IPS-15b (cell line): ENCODE measurements at regions not wholly inside any gene's neighbourhood (a gene's known extent, or its start where the extent isn't known, plus 50 kb on each side); places are given as distances from the start of the nearest gene placed in this dataset.

Source experiments
- H3K27me3 ChIP-seq: one replicate; pipeline ENCODE4 v1.6.1; 2013; ENCODE audit warnings: low read length; ENCODE audit not compliant: control insufficient read depth, insufficient read depth
- H3K36me3 ChIP-seq: one replicate; pipeline ENCODE4 v1.6.1; 2013; ENCODE audit warnings: low read length; ENCODE audit not compliant: control insufficient read depth, insufficient read depth
- H3K4me1 ChIP-seq: one replicate; pipeline ENCODE4 v1.6.1; 2013; ENCODE audit warnings: mild to moderate bottlenecking, low read length; ENCODE audit not compliant: control insufficient read depth, insufficient read depth
- H3K4me3 ChIP-seq: one replicate; pipeline ENCODE4 v1.5.1; 2013; ENCODE audit warnings: low read depth, low read length
- H3K9ac ChIP-seq: one replicate; pipeline ENCODE4 v1.6.1; 2013; ENCODE audit warnings: low read depth, mild to moderate bottlenecking, low read length
- H3K9me3 ChIP-seq: one replicate; pipeline ENCODE4 v1.6.1; 2013; ENCODE audit warnings: mild to moderate bottlenecking, low read length; ENCODE audit not compliant: control insufficient read depth, insufficient read depth

DNA sequence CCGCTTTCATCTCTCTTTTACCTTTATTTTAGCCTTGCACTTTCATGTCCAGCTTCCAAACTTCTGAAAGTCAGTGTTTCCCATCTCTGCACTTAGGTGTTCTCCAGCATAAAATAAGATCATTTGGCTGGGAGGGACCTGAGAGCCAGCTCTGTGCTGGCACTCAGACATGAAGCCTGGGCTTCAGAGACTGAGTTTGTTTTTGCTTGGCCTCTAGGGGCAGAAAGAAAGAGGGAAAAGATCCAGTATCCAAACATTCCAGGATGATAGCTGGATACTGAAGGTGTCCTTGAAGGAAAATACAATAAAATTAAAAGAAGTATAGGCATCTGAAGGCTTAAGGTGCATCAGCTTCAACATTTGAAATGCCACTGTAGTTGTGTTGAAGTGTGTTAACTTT, 202.4 kb upstream of the ZIC3 start:
- Histone ChIP-seq H3K4me1 (no peaks in the 10 kb centered on the region), H3K4me3 (no peak overlapping the region), H3K27me3 (no peaks in the 10 kb centered on the region), H3K36me3 (no peaks in the 10 kb centered on the region), H3K9me3 (no peaks in the 10 kb centered on the region), H3K9ac (no peak overlapping the region)

DNA sequence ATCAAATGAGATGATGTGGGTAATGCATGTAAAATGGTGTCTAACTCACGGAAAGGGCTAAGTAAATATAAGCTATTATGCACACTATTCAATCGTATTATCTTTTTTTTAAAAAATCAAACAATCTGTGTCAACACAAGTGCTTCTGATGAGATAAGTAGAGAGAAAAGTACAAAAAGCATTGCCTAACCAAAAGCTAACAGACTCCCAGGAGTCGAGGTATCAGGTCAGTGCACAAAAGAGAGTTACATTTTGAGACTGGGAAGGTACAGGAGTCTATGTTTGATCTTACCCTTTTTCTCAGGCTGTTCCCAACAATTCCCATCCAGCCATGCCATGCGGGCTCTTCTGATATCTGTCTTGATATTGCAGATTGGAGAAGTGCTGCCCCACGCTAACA, 203.3 kb upstream of the ZIC3 start:
- H3K9ac ChIP-seq: no peak overlapping the region
- H3K36me3 ChIP-seq: no peaks in the 10 kb centered on the region
- H3K9me3 ChIP-seq: no peaks in the 10 kb centered on the region

DNA sequence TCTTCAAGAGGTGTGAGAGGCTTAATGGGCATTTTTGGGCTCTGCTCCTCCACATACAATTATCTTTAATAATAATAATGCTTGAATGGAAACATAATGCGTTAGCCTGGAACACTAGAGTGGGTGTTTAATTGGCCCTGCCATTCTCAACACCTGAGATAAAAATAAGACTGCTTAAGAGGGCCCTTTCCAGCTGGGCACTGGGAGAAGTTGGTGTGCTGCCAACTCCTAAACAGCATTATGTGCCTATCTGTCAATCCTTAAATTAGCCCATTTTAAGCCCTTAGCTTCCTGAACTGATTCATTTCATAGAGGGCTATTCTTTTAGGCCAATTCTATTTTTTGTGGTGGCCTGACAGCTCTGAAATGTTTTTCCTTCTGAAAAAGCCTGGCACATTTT, 211.1 kb upstream of the ZIC3 start:
- Histone ChIP-seq H3K9ac (no peak overlapping the region), H3K4me1 (no peaks in the 10 kb centered on the region), H3K36me3 (no peaks in the 10 kb centered on the region), H3K4me3 (no peak overlapping the region), H3K27me3 (no peaks in the 10 kb centered on the region), H3K9me3 (no peaks in the 10 kb centered on the region)

More for the DNA sequence above, 203.3 kb upstream of the ZIC3 start:
- H3K4me3 ChIP-seq: no peak overlapping the region
- no peaks in the 10 kb centered on the region for H3K4me1 ChIP-seq
- no peaks in the 10 kb centered on the region for H3K27me3 ChIP-seq

DNA sequence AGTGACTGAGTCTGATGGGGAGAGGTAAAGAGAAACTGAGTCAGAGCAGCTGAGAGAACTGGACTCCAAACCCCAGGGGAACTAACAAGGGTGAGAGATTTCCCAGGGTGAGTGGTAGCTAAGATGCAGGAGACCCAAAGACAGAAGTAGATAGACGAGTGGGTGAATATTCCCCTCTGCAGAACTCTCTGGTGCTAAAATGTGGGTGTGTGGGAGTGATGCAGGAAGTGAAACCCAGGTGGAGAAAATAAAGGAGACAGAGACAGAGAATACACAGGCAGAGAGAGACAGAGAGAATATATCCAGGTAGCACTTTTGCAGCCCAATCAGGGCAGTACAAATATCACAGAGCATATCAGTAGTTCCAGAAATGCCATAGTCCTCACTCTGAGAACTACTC, 212.5 kb upstream of the ZIC3 start:
- Histone ChIP-seq H3K9me3 (no peaks in the 10 kb centered on the region), H3K4me1 (no peaks in the 10 kb centered on the region), H3K9ac (no peak overlapping the region), H3K4me3 (no peak overlapping the region), H3K27me3 (no peaks in the 10 kb centered on the region), H3K36me3 (no peaks in the 10 kb centered on the region)

DNA sequence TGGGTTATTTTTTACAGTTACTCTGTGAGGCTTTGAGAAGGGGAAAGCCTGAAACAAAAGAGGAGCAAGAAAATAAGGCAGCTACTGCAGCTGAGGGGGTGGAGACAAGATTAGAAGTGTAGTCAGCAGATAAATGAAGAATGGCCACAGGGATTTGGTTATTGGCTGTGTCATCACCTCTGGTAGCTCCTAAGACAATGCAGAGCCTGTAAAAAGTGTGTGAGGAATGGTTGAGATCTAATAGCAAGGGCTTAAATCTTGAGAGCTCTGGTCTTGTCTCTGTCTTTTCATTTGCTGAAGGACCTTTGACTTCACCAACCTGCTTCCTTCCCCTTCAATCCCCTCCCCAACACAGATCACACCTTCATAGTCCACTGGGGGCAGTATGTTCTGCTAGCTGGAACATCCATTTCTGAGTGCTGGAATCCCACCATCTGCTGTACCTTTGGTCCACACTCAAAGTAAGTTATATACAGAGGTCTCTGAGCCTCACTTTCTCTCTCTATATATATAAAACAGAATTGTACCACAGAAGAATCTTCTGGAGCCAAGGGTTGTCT, 213.7 kb upstream of the ZIC3 start:
- Histone ChIP-seq H3K4me3 (no peak overlapping the region), H3K27me3 (no peaks in the 10 kb centered on the region), H3K36me3 (no peaks in the 10 kb centered on the region)

DNA sequence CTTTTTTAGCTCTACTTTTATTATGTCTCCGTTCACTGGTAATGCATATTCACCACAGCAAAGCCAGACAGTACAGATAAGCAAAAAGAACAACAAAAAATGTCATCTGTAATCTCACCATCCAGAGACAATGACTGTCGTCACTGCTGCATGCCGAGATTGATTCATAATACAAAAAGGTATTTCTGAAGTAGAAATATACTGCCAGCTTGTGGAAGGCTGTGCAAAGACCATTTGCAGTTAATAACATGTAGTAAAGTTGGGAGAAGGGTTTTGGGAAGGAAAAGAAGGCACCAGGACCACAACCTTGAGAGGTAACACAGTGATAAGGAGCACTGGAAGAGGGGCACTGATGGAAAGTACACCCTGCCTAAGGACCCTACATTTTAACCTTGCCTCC, 223.0 kb upstream of the ZIC3 start:
- H3K9ac ChIP-seq: no peak overlapping the region
- no peak overlapping the region for H3K4me3 ChIP-seq
- H3K36me3 ChIP-seq: no peaks in the 10 kb centered on the region
- no peaks in the 10 kb centered on the region for H3K9me3 ChIP-seq
- no peaks in the 10 kb centered on the region for H3K4me1 ChIP-seq
- no peaks in the 10 kb centered on the region for H3K27me3 ChIP-seq

More for the DNA sequence above, 213.7 kb upstream of the ZIC3 start:
- Histone ChIP-seq H3K9ac (no peak overlapping the region), H3K9me3 (no peaks in the 10 kb centered on the region), H3K4me1 (no peaks in the 10 kb centered on the region)

DNA sequence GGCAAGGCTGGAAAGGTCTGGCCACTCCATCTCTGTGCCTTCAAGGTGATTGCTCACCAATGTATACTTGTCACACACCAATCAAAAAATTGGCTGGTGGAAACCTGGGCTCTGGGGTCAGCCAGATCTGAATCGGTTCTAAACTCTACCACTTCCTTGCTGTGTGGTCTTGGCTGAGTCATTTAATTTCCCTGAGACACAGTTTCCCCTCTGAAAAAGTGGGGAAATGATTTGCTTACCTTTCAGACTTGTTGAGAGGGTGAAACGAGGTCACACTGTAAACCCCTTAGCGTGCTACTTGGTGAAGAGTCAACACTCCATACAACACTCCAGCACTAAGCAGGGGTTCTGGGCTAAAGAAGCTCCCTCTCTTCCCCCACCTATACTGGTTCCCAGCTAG, 252.3 kb upstream of the ZIC3 start:
- Histone ChIP-seq H3K27me3 (no peaks in the 10 kb centered on the region), H3K9ac (no peak overlapping the region), H3K4me1 (no peaks in the 10 kb centered on the region), H3K4me3 (no peak overlapping the region), H3K9me3 (no peaks in the 10 kb centered on the region), H3K36me3 (no peaks in the 10 kb centered on the region)

DNA sequence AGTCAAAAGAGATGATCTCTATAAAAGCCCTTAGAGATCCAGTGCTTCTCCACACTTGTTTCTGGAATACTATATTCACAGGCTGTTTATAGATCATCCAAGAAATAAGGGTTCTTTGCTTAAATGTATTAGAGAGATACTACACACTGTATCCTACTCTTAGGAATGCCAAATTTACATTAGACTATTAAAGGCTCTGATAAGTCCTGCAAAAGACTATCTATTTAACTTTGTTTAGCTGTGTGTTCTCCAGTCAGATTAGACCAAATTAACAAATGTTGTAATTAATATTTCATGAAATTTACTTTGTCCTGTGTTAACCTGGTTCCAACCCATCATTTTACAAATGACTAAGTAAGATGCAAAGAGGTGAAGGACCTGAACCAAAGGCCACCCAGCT, 260.5 kb upstream of the ZIC3 start:
- Histone ChIP-seq H3K4me3 (no peak overlapping the region), H3K4me1 (peaks cover 3% of the 10 kb centered on the region), H3K27me3 (no peaks in the 10 kb centered on the region), H3K36me3 (no peaks in the 10 kb centered on the region), H3K9ac (no peak overlapping the region), H3K9me3 (no peaks in the 10 kb centered on the region)

DNA sequence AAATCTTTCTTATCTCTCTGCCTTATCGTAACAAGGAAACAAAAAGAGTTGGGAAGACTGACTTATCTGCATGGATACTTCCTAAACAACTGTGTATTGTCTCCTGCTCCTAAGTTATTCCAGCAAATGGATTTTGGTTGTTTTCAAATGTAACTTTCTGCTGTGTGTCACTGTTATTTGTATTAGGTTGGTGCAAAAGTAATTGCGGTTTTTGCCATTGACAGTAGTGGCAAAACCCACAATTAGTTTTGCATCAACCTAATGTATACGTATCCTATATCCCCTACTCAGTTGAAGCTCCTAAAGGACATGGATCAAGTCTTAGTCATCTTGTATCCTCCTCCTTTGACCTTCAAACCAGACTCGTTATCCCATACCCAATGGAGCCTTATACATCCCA, 263.4 kb upstream of the GPR101 start:
- Histone ChIP-seq H3K27me3 (no peaks in the 10 kb centered on the region), H3K4me3 (no peak overlapping the region), H3K9ac (no peak overlapping the region), H3K36me3 (no peaks in the 10 kb centered on the region), H3K4me1 (no peaks in the 10 kb centered on the region), H3K9me3 (no peaks in the 10 kb centered on the region)

DNA sequence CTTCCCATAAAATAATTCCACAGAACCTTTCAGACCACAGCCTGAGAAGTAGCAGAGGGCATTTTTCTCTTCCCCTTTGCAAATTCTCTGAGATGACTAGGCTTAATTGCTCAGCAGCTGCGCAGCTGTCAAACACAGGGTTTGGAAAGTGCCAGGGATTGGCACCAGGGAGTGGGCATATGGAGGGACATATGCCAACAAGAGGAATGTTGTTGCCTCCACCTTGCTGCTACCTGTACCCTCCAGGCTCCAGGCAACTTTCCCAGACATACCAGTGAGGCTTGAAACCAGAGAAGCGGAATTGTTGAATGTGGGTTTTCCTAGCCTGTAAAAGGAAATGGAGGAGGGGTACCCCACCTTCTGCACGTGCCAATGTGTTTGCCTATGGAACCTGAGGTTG, 256.2 kb upstream of the GPR101 start:
- Histone ChIP-seq H3K9me3 (no peaks in the 10 kb centered on the region), H3K36me3 (no peaks in the 10 kb centered on the region), H3K4me1 (no peaks in the 10 kb centered on the region), H3K9ac (no peak overlapping the region), H3K27me3 (no peaks in the 10 kb centered on the region), H3K4me3 (no peak overlapping the region)

DNA sequence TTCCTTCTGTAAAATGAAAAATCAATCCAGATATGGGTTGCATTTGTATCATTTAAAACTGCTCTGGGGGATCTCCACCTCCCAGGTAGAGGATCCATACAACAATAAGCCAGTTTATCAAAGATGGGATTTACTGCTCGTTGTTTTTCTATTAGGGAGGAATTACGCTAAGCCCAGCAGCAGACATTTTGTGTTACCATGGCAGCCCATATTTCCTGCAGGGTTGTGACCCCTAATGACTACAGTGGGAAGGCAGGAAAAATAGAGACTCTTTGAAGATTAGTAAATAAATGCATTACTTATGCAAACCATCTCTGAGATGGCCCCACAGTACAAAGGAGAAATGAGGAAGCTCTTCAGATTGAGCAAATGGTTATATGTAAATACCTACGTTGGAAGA, 253.4 kb upstream of the GPR101 start:
- H3K27me3 ChIP-seq: no peaks in the 10 kb centered on the region
- H3K9ac ChIP-seq: no peak overlapping the region
- no peaks in the 10 kb centered on the region for H3K9me3 ChIP-seq
- no peaks in the 10 kb centered on the region for H3K4me1 ChIP-seq
- no peaks in the 10 kb centered on the region for H3K36me3 ChIP-seq
- no peak overlapping the region for H3K4me3 ChIP-seq

DNA sequence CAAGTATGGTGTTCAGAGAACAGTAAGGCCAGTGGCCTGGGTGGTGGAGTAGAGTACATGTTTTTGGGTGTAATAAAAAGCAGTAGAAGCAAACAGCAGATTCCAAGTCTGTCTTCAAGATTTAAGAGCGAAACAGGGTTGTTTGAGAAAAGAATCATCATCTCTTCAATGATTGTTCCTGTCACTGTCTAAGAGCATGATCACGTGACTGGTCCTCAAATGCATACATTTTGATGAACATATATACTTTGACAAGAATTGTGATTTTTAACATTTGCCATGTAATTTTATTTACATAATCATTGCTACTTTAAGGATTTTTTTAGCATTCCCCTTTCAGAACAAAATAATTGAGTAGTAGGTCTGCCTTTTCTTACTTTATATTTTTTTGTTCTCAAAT, 252.6 kb upstream of the GPR101 start:
- no peaks in the 10 kb centered on the region for H3K36me3 ChIP-seq
- H3K4me3 ChIP-seq: no peak overlapping the region

DNA sequence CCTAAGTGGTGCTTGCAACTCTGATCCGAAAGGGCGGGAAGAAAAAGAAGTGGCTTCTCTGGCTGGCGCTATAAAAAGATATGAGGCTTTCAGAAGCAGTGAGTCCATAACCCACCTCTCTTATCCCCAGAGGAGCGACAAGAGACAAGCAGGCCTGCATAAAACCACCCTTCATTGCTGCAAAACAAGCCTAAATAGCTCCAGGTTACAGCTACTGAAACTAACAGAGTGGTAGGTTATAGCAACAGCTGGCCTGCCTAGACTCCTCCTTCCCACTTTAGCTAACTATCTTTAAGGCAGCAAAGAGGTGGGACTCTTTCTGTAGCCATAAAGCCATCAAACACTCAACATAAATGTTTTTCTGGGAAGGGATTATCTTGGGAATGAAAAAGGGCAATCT, 245.0 kb upstream of the GPR101 start:
- H3K9me3 ChIP-seq: no peaks in the 10 kb centered on the region
- no peak overlapping the region for H3K4me3 ChIP-seq
- no peaks in the 10 kb centered on the region for H3K27me3 ChIP-seq
- H3K36me3 ChIP-seq: no peaks in the 10 kb centered on the region
- no peak overlapping the region for H3K9ac ChIP-seq
- H3K4me1 ChIP-seq: no peaks in the 10 kb centered on the region

More for the DNA sequence above, 252.6 kb upstream of the GPR101 start:
- Histone ChIP-seq H3K9me3 (no peaks in the 10 kb centered on the region), H3K4me1 (no peaks in the 10 kb centered on the region), H3K27me3 (no peaks in the 10 kb centered on the region), H3K9ac (no peak overlapping the region)
